ENCODE measurements at regions not wholly inside any gene's neighbourhood (a gene's known extent, or its start where the extent isn't known, plus 50 kb on each side); places are given as distances from the start of the nearest gene placed in this dataset.

- TF ChIP-seq, protein P1, sequence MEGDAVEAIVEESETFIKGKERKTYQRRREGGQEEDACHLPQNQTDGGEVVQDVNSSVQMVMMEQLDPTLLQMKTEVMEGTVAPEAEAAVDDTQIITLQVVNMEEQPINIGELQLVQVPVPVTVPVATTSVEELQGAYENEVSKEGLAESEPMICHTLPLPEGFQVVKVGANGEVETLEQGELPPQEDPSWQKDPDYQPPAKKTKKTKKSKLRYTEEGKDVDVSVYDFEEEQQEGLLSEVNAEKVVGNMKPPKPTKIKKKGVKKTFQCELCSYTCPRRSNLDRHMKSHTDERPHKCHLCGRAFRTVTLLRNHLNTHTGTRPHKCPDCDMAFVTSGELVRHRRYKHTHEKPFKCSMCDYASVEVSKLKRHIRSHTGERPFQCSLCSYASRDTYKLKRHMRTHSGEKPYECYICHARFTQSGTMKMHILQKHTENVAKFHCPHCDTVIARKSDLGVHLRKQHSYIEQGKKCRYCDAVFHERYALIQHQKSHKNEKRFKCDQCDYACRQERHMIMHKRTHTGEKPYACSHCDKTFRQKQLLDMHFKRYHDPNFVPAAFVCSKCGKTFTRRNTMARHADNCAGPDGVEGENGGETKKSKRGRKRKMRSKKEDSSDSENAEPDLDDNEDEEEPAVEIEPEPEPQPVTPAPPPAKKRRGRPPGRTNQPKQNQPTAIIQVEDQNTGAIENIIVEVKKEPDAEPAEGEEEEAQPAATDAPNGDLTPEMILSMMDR (conservative IDR thresholded peaks at IDR 0.05; ENCODE audit: low read depth, low read length), result no peak
- TF ChIP-seq USF2 (IDR thresholded peaks at IDR 0.05; ENCODE audit: low read depth, low read length) (no peak), MAFK (IDR thresholded peaks at IDR 0.05; ENCODE audit: low read depth, low read length) (no peak), NFE2L2 (IDR thresholded peaks at IDR 0.05; ENCODE audit: low read depth, low read length) (no peak), RAD21 (IDR thresholded peaks at IDR 0.05; ENCODE audit: low read length) (no peak), CEBPB (IDR thresholded peaks at IDR 0.05; ENCODE audit: low read depth, low read length) (no peak), POLR2A (IDR thresholded peaks at IDR 0.05; ENCODE audit: low read depth, low read length) (no peak), MAZ (IDR thresholded peaks at IDR 0.05; ENCODE audit: borderline replicate concordance, low read depth, low read length) (no peak), MXI1 (IDR thresholded peaks at IDR 0.05; ENCODE audit: borderline replicate concordance, low read depth, low read length) (no peak)
- TF ChIP-seq, protein P2, sequence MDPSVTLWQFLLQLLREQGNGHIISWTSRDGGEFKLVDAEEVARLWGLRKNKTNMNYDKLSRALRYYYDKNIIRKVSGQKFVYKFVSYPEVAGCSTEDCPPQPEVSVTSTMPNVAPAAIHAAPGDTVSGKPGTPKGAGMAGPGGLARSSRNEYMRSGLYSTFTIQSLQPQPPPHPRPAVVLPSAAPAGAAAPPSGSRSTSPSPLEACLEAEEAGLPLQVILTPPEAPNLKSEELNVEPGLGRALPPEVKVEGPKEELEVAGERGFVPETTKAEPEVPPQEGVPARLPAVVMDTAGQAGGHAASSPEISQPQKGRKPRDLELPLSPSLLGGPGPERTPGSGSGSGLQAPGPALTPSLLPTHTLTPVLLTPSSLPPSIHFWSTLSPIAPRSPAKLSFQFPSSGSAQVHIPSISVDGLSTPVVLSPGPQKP (IDR thresholded peaks at IDR 0.05; ENCODE audit: borderline replicate concordance, low read depth, low read length), result no peak
These were observed 103.9 kb upstream of the XIRP2 start for GRCh38 chr2:166784296-166784946.
